Right atrium auricular region (tissue), 2 donors: ENCODE measurements at regions not wholly inside any gene's neighbourhood (a gene's known extent, or its start where the extent isn't known, plus 50 kb on each side); places are given as distances from the start of the nearest gene placed in this dataset.

Source experiments
- DNase-seq: peaks from one replicate; pipeline ENCODE4 v3.0.0-alpha.2; 2019; ENCODE audit warnings: low spot score
- H3K27ac ChIP-seq, 2 donors: fragments of 200-600 bp; sonication (generic); 1 replicate in 1 of 2; 2 replicates in 1 of 2; pipeline ENCODE4 v1.5.1; 2016 to 2019
- H3K27me3 ChIP-seq, 2 donors: fragments of 200-600 bp; sonication (generic); one replicate each; pipeline versions ENCODE4 v1.5.1 to v1.6.0; 2017 to 2019
- H3K36me3 ChIP-seq: fragments of 200-600 bp; sonication (generic); one replicate; pipeline ENCODE4 v1.5.1; 2016
- H3K4me1 ChIP-seq, 2 donors: fragments of 200-600 bp; sonication (generic); one replicate each; pipeline versions ENCODE4 v1.5.1 to v1.6.0; 2017 to 2019
- H3K4me3 ChIP-seq, 2 donors: fragments of 200-600 bp; sonication (generic); 1 replicate in 1 of 2; 2 replicates in 1 of 2; pipeline ENCODE4 v1.5.1; 2017 to 2019; ENCODE audit warnings: mild to moderate bottlenecking in 1 of 2, moderate library complexity in 1 of 2
- H3K9me3 ChIP-seq, 2 donors: fragments of 200-600 bp; sonication (generic); one replicate each; pipeline ENCODE4 v1.5.1; 2019
- TF ChIP-seq, protein P1 (sequence below), 2 donors: fragments of 200-600 bp; sonication (generic); IDR thresholded peaks; one replicate each; pipeline ENCODE4 v1.5.1; 2019; ENCODE audit warnings: antibody characterized with exemption in 2 of 2

DNA sequence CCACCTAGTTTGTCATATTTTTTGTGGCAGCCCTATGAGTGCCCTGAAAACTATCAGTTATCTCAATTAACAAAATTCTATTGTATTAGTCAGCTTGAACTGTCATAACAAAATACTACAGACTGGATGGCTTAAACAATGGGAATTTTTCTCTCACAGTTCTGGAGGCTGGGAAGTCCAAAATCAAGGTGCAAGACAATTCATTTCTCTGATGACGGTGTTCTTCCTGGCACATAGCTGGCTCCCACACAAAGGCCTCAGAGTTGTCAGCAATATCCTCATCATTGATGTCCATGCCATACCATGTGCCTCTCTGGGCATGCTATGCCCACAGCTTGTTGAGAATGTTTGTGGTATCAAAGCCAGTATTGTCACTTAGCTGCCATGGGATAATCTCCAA lies 691.9 kb downstream of the NR2F1-AS1 start:
- Histone ChIP-seq H3K27ac (no peak overlapping the region), H3K4me3 (no peak overlapping the region), H3K36me3 (no peaks in the 10 kb centered on the region), H3K27me3 (no peaks in the 10 kb centered on the region), H3K9me3 (peaks cover 0 to 4% of the 10 kb centered on the region in 2 donors), H3K4me1 (no peaks in the 10 kb centered on the region)
- DNase-seq: no peak
- TF ChIP-seq, protein P1, sequence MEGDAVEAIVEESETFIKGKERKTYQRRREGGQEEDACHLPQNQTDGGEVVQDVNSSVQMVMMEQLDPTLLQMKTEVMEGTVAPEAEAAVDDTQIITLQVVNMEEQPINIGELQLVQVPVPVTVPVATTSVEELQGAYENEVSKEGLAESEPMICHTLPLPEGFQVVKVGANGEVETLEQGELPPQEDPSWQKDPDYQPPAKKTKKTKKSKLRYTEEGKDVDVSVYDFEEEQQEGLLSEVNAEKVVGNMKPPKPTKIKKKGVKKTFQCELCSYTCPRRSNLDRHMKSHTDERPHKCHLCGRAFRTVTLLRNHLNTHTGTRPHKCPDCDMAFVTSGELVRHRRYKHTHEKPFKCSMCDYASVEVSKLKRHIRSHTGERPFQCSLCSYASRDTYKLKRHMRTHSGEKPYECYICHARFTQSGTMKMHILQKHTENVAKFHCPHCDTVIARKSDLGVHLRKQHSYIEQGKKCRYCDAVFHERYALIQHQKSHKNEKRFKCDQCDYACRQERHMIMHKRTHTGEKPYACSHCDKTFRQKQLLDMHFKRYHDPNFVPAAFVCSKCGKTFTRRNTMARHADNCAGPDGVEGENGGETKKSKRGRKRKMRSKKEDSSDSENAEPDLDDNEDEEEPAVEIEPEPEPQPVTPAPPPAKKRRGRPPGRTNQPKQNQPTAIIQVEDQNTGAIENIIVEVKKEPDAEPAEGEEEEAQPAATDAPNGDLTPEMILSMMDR (IDR thresholded peaks at IDR 0.05): no peak

DNA sequence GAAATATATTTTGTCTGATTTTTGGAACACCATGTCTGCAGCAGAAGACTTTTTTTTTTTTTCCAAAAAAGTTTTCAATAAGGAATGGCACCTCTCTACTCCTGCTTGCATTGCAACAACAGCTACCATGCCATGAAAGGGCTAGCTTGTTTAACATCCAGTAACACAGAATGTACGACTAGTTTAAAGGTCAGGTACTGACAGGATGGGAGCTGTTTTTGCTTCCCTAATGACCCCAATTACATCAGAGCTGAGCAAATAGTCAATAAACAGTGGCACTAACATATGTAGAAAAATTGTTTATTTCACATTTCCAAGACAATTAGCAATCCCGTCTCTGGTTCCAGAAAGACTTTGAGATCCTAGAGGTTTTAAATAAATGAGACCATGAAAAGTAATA lies 693.8 kb downstream of the NR2F1-AS1 start:
- H3K27me3 ChIP-seq: no peaks in the 10 kb centered on the region
- H3K9me3 ChIP-seq: peaks cover 0 to 4% of the 10 kb centered on the region in 2 donors
- no peak overlapping the region for H3K27ac ChIP-seq
- DNase-seq: no peak
- H3K36me3 ChIP-seq: no peaks in the 10 kb centered on the region
- TF ChIP-seq, protein P1 (IDR thresholded peaks at IDR 0.05): no peak
- no peaks in the 10 kb centered on the region for H3K4me1 ChIP-seq
- H3K4me3 ChIP-seq: no peak overlapping the region

DNA sequence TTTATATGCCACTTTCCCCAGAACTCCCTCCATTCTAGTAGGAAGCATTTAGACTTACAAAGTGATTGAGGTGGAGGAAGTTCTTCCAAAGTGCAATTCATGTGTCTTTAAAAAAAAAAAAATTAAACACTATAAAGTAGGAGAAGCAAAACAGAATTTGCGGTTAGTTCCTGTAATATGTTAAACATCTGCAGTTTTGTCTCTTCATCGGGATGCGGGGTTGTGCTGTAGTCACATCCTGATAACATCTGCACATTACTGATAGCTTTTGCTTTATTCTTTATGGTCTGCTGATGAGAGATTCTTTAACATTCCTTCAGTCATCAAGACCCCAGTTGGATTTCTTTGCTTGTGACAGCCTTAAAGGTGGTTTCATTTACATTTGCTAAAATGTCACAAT lies 694.3 kb downstream of the NR2F1-AS1 start:
- Histone ChIP-seq H3K4me1 (no peaks in the 10 kb centered on the region), H3K27me3 (no peaks in the 10 kb centered on the region), H3K9me3 (peaks cover 0 to 4% of the 10 kb centered on the region in 2 donors), H3K36me3 (no peaks in the 10 kb centered on the region), H3K4me3 (no peak overlapping the region), H3K27ac (no peak overlapping the region)
- TF ChIP-seq, protein P1 (IDR thresholded peaks at IDR 0.05): no peak
- no peak for DNase-seq

DNA sequence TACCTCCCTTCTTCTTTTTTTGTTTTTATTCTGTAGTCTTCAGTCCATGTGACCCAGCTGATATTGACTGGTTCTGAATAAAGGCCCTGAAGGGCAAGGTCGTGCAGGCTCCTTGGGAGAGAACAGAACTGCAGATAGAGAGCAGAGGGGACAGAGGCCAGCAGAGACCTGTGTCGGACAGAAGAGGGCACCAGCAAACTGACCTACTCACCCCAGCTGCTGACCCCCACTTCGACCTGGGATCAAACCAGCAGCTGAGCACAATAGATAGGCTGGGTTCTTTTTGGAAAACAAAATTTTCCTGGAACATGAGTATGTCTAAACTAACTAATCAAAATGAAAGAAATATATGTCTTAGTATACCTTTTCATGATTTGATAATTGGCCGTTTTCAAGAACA lies 695.1 kb downstream of the NR2F1-AS1 start:
- Histone ChIP-seq H3K27me3 (no peaks in the 10 kb centered on the region), H3K4me1 (no peaks in the 10 kb centered on the region), H3K9me3 (peaks cover 0 to 4% of the 10 kb centered on the region in 2 donors), H3K36me3 (no peaks in the 10 kb centered on the region), H3K27ac (no peak overlapping the region), H3K4me3 (no peak overlapping the region)
- no peak for DNase-seq
- TF ChIP-seq, protein P1 (IDR thresholded peaks at IDR 0.05): no peak

DNA sequence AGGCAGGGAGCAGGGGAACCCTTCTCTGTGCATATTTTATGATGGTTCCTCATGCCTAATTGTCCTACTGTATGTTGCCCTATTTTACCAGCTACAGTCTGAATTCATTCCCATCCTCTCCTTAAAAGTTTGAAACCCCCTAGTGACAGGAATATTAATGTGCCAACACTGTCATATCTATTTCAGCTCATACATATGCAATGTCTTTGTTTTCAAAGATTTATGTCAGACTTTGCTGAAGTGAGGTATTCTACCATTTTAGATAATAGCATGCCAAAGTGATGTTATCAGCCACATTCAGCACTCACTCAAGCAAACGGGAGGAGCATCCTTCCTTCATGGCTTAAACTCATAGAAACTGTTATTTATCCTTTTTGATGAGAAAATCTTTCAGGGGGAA lies 696.5 kb downstream of the NR2F1-AS1 start:
- no peak for DNase-seq
- TF ChIP-seq, protein P1 (IDR thresholded peaks at IDR 0.05): no peak

DNA sequence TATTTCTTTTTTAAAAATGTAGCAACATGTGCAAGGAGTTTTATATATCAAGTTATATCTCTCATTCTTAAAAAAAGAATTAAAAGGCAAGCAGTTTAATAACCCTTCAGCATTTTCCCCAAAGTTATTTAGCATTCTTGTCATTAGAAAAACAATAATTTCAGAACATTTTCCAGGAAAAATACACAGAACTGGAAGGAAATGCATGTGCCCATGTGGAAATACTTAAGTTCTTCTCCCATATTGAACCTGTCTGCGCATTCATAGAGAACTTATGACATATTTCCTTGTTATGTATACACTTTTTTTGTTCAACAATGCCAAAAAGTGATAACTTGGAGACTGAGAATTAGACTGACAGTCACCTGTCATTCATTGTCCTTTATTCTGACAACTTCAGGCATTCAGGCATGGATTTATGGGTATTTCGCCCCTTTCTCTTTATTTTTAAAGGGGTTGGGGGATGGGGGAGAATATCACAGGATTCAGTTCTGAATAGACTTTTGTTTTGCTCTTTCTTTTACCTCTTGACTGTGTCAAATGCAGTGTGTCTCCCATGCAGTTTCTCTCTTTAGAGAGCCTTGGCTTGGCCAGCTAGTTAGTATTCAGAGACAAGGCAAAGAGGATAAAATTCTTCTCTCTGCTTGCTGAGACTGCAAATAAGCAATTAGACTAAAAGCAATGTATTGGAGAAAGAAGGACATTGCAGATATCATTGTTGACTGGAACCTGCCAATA lies 701.0 kb downstream of the NR2F1-AS1 start:
- TF ChIP-seq, protein P1 (IDR thresholded peaks at IDR 0.05): no peak
- Histone ChIP-seq H3K4me1 (no peaks in the 10 kb centered on the region), H3K36me3 (no peaks in the 10 kb centered on the region), H3K9me3 (peaks cover 0 to 9% of the 10 kb centered on the region in 2 donors), H3K4me3 (no peak overlapping the region), H3K27me3 (no peaks in the 10 kb centered on the region), H3K27ac (no peak overlapping the region)
- no peak for DNase-seq

More for the DNA sequence above, 696.5 kb downstream of the NR2F1-AS1 start:
- Histone ChIP-seq H3K9me3 (peaks cover 0 to 4% of the 10 kb centered on the region in 2 donors), H3K36me3 (no peaks in the 10 kb centered on the region), H3K27me3 (no peaks in the 10 kb centered on the region), H3K27ac (no peak overlapping the region), H3K4me3 (no peak overlapping the region), H3K4me1 (no peaks in the 10 kb centered on the region)
